Stimulated activated CD4-positive, alpha-beta T cell treated with anti-CD3 and anti-CD28 coated beads, Interleukin-4, amount 100 ng/mL, for 24 hours (primary cell): ENCODE measurements at regions not wholly inside any gene's neighbourhood (a gene's known extent, or its start where the extent isn't known, plus 50 kb on each side); places are given as distances from the start of the nearest gene placed in this dataset.

Experiments
- DNase-seq: peaks from one replicate; pipeline ENCODE4 v3.0.0-alpha.2; 2020

- no peak for DNase-seq
These were observed 145.9 kb upstream of the CIBAR2 start for GRCh38 chr16:85258166-85258565.

GRCh38 chr16:85258629-85259028 lies 146.4 kb upstream of the CIBAR2 start:
- DNase-seq = no peak

GRCh38 chr16:85259115-85259831 lies 147.0 kb upstream of the CIBAR2 start:
- DNase-seq = no peak

- no peak for DNase-seq
These were observed 147.5 kb upstream of the CIBAR2 start for GRCh38 chr16:85259832-85260167.

GRCh38 chr16:85261204-85261603 lies 148.9 kb upstream of the CIBAR2 start:
- DNase-seq = no peak

- DNase-seq = no peak
These were observed 149.6 kb upstream of the CIBAR2 start for GRCh38 chr16:85261657-85262557.

- DNase-seq = no peak
These were observed 150.4 kb upstream of the CIBAR2 start for GRCh38 chr16:85262558-85263238.

GRCh38 chr16:85263239-85263585 lies 150.9 kb upstream of the CIBAR2 start:
- DNase-seq = no peak

- DNase-seq = no peak
These were observed 152.5 kb upstream of the CIBAR2 start for GRCh38 chr16:85264752-85265151.

GRCh38 chr16:85265161-85265784 lies 153.0 kb upstream of the CIBAR2 start:
- DNase-seq = no peak

- DNase-seq = no peak
These were observed 153.5 kb upstream of the CIBAR2 start for GRCh38 chr16:85265810-85266209.

- DNase-seq = no peak
These were observed 154.6 kb upstream of the CIBAR2 start for GRCh38 chr16:85266857-85267256.

GRCh38 chr16:85267414-85267945 lies 155.2 kb upstream of the CIBAR2 start:
- no peak for DNase-seq

GRCh38 chr16:85269165-85269564 lies 156.9 kb upstream of the CIBAR2 start:
- DNase-seq = no peak

GRCh38 chr16:85270374-85270773 lies 158.1 kb upstream of the CIBAR2 start:
- no peak for DNase-seq

- no peak for DNase-seq
These were observed 158.9 kb upstream of the CIBAR2 start for GRCh38 chr16:85271198-85271597.

- no peak for DNase-seq
These were observed 161.0 kb upstream of the CIBAR2 start for GRCh38 chr16:85273293-85273692.

- no peak for DNase-seq
These were observed 162.2 kb upstream of the CIBAR2 start for GRCh38 chr16:85274501-85274900.

- no peak for DNase-seq
These were observed 162.7 kb upstream of the CIBAR2 start for GRCh38 chr16:85274924-85275323.

GRCh38 chr16:85275533-85276249 lies 163.4 kb upstream of the CIBAR2 start:
- peak; percentile 63 for DNase-seq

GRCh38 chr16:85276258-85276657 lies 164.0 kb upstream of the CIBAR2 start:
- DNase-seq = no peak

- no peak for DNase-seq
These were observed 164.4 kb upstream of the CIBAR2 start for GRCh38 chr16:85276721-85277120.
